Nephron progenitor cell (in vitro differentiated cells): ENCODE measurements at regions not wholly inside any gene's neighbourhood (a gene's known extent, or its start where the extent isn't known, plus 50 kb on each side); places are given as distances from the start of the nearest gene placed in this dataset.

Experiments
- DNase-seq: peaks from one replicate; pipeline ENCODE4 v3.0.0; 2021
- H3K27ac Mint-ChIP-seq: 2 replicates; pipeline ENCODE4 v1.8.0; 2021; ENCODE audit warnings: mild to moderate bottlenecking, moderate library complexity, mixed read lengths
- H3K27me3 Mint-ChIP-seq: 2 replicates; pipeline ENCODE4 v1.8.0; 2021; ENCODE audit warnings: mild to moderate bottlenecking, low read depth, mixed read lengths; ENCODE audit not compliant: poor library complexity
- H3K36me3 Mint-ChIP-seq: 2 replicates; pipeline ENCODE4 v1.8.0; 2021; ENCODE audit warnings: low read depth, mixed read lengths
- H3K4me1 Mint-ChIP-seq: 2 replicates; pipeline ENCODE4 v1.8.0; 2021; ENCODE audit warnings: mixed read lengths
- H3K4me3 Mint-ChIP-seq: 2 replicates; pipeline ENCODE4 v1.8.0; 2021; ENCODE audit warnings: mild to moderate bottlenecking, moderate library complexity, mixed read lengths
- H3K9me3 Mint-ChIP-seq: 2 replicates; pipeline ENCODE4 v1.8.0; 2021; ENCODE audit warnings: mild to moderate bottlenecking, moderate library complexity, mixed read lengths
- TF ChIP-seq, protein P1 (sequence below): fragments of 200-600 bp; sonication (generic); IDR thresholded peaks from 2 replicates; pipeline ENCODE4 v1.5.0; 2021; ENCODE audit warnings: antibody characterized with exemption

DNA sequence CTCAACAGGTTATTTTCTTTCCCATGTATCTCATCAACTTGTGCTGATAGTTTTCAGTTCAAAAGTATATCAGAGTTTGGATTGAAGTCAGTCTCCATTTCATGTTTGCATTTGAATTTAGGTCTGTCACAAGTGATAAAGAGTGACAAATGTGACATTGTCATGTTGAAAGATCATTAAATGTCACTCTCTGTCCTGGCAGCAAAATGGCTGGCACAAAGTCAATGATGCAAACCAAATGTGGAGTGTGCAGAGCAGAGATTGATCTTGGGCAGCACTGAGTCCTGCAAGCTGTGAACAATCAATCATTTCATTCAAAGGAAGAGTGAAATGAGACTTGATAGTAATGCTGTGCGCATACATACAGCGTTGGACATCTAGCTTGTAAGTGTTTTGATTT is 421.8 kb upstream of the CDH7 start:
- TF ChIP-seq, protein P1, sequence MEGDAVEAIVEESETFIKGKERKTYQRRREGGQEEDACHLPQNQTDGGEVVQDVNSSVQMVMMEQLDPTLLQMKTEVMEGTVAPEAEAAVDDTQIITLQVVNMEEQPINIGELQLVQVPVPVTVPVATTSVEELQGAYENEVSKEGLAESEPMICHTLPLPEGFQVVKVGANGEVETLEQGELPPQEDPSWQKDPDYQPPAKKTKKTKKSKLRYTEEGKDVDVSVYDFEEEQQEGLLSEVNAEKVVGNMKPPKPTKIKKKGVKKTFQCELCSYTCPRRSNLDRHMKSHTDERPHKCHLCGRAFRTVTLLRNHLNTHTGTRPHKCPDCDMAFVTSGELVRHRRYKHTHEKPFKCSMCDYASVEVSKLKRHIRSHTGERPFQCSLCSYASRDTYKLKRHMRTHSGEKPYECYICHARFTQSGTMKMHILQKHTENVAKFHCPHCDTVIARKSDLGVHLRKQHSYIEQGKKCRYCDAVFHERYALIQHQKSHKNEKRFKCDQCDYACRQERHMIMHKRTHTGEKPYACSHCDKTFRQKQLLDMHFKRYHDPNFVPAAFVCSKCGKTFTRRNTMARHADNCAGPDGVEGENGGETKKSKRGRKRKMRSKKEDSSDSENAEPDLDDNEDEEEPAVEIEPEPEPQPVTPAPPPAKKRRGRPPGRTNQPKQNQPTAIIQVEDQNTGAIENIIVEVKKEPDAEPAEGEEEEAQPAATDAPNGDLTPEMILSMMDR: no peak
- Mint-ChIP-seq H3K9me3 (no peaks in the 10 kb centered on the region), H3K36me3 (no peaks in the 10 kb centered on the region)

DNA sequence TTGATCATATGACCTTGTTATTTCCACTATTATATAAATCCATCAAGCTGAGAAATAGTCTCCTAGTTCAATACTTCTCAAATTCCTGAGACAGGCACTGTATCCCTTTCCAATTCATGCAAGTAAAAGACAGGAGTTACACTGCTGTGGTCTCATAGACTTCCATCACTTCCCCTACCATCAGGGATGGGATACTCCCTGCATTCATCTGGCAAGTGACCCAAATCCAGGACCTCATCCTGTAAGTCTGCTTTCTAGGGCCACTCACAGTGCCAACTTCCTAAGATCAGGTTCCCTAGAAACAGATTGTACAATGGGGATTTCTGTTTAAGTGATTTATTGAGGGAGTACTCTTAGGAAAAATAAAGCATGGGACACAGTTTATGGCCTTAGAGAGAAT is 424.0 kb upstream of the CDH7 start:
- peak; percentile 6 for DNase-seq
- Mint-ChIP-seq H3K27me3 (no peaks in the 10 kb centered on the region), H3K36me3 (no peaks in the 10 kb centered on the region), H3K27ac (peak overlapping the region; percentile 86), H3K4me3 (no peak overlapping the region), H3K9me3 (no peaks in the 10 kb centered on the region), H3K4me1 (peaks cover 24% of the 10 kb centered on the region)
- TF ChIP-seq, protein P1: no peak

More for the DNA sequence above, 421.8 kb upstream of the CDH7 start:
- H3K4me3 Mint-ChIP-seq: no peak overlapping the region
- H3K4me1 Mint-ChIP-seq: peaks cover 24% of the 10 kb centered on the region
- H3K27ac Mint-ChIP-seq: no peak overlapping the region
- no peak for DNase-seq
- no peaks in the 10 kb centered on the region for H3K27me3 Mint-ChIP-seq

DNA sequence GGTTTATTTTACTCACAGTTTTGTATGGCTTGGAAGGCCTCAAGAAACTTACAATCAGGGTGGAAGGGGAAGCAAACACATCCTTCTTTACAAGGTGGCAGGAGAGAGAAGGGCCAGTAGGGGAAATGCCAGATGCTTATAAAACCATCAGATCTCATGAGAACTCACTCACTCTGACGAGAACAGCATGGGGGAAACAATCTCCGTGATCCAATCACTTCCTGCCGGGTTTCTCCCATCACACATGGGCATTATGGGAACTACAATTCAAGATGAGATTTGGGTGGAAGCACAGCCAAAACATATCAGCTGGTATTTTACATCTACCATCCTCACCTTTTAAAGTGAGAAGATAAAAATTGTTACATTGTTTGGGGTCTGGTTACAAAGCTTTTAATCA is 427.9 kb upstream of the CDH7 start:
- H3K27ac Mint-ChIP-seq: no peak overlapping the region
- no peaks in the 10 kb centered on the region for H3K36me3 Mint-ChIP-seq
- peaks cover 5% of the 10 kb centered on the region for H3K9me3 Mint-ChIP-seq
- DNase-seq: no peak
- peaks cover 20% of the 10 kb centered on the region for H3K4me1 Mint-ChIP-seq
- H3K4me3 Mint-ChIP-seq: no peak overlapping the region
- TF ChIP-seq, protein P1: no peak
- no peaks in the 10 kb centered on the region for H3K27me3 Mint-ChIP-seq

DNA sequence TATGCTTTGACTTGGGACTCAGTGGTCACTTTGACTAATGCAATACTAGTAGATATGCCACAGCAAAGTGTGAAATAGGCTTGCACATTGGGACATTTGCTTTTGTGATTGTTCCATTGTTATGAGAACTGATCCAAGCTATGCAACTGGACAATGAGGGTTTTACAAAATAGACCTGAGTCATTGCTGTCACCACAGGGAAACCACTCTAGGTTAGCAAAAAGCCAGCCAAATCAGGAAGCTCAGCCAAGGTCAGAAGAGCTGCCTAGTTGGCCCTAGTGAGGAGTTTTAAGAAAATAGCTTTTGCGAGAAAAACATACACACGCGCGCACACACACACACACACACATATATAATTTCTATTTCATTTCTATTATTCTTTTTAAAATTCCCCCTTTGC is 452.4 kb upstream of the CDH7 start:
- H3K27me3 Mint-ChIP-seq: peaks cover 3% of the 10 kb centered on the region
- DNase-seq: no peak
- no peaks in the 10 kb centered on the region for H3K36me3 Mint-ChIP-seq
- no peaks in the 10 kb centered on the region for H3K9me3 Mint-ChIP-seq
- TF ChIP-seq, protein P1: no peak
- H3K27ac Mint-ChIP-seq: no peak overlapping the region
- no peak overlapping the region for H3K4me3 Mint-ChIP-seq
- no peaks in the 10 kb centered on the region for H3K4me1 Mint-ChIP-seq

DNA sequence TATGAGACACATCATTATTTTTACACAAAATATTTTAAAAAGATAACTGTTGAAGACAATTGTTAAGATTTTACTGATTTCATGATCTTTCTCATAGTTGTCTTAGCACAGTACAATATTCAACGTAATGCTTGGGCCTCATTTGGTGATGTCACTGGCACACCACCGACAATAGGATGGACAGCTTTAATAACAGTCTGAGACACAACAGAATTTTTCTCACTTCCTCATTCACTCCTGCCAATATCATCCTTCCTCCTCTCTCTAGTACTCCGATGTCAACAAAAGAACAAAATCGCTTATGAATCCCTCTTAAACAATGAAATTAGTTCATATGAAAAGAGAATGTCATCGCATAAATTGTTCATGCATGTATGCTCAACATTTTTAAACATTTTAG is 461.9 kb upstream of the CDH7 start:
- H3K27ac Mint-ChIP-seq: no peak overlapping the region
- TF ChIP-seq, protein P1: no peak
- no peak overlapping the region for H3K4me3 Mint-ChIP-seq
- no peak for DNase-seq
- peaks cover 9% of the 10 kb centered on the region for H3K4me1 Mint-ChIP-seq
- peaks cover 4% of the 10 kb centered on the region for H3K27me3 Mint-ChIP-seq
- H3K9me3 Mint-ChIP-seq: no peaks in the 10 kb centered on the region
- H3K36me3 Mint-ChIP-seq: no peaks in the 10 kb centered on the region

DNA sequence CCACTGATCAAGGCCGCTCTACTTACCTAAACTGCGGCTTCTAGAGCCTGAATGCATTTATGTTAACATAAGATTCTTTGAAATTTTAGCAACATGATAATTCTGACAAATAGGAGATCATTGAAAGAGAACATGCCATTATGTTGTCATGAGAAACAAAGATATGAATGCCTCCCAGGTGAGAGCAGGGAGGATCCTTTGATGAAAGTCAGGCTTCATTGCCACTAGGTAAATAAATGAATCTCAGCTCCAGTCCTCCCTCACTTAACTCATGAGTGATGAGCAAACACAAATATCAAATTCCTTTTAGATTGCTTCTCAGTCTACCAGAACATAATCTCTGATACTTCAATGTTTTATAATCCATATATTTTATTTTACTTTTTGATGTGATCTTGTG is 463.2 kb upstream of the CDH7 start:
- no peak for DNase-seq
- Mint-ChIP-seq H3K4me1 (peaks cover 9% of the 10 kb centered on the region), H3K27me3 (peaks cover 4% of the 10 kb centered on the region), H3K9me3 (no peaks in the 10 kb centered on the region), H3K36me3 (no peaks in the 10 kb centered on the region), H3K27ac (no peak overlapping the region), H3K4me3 (no peak overlapping the region)
- TF ChIP-seq, protein P1: no peak
